Large intestine (tissue), 3 donors: ENCODE measurements at regions not wholly inside any gene's neighbourhood (a gene's known extent, or its start where the extent isn't known, plus 50 kb on each side); places are given as distances from the start of the nearest gene placed in this dataset.

ENCODE experiments used
- DNase-seq, 2 donors: peaks; one replicate each; pipeline versions ENCODE4 v3.0.0 to v3.0.0-alpha.2; 2013
- H3K27ac ChIP-seq: one replicate; pipeline ENCODE4 v1.5.1; 2013; ENCODE audit warnings: low read length
- H3K27me3 ChIP-seq: 2 replicates; pipeline ENCODE4 v1.6.1; 2013; ENCODE audit warnings: low read length; ENCODE audit not compliant: control insufficient read depth, insufficient read depth
- H3K36me3 ChIP-seq: 2 replicates; pipeline ENCODE4 v1.6.1; 2013; ENCODE audit warnings: low read length; ENCODE audit not compliant: control insufficient read depth, insufficient read depth
- H3K4me1 ChIP-seq: one replicate; pipeline ENCODE4 v1.6.1; 2013; ENCODE audit warnings: low read length; ENCODE audit not compliant: control insufficient read depth, insufficient read depth
- H3K4me3 ChIP-seq: one replicate; pipeline ENCODE4 v1.5.1; 2013; ENCODE audit warnings: low read length
- H3K9me3 ChIP-seq: one replicate; pipeline ENCODE4 v1.6.1; 2013; ENCODE audit warnings: mild to moderate bottlenecking, low read depth, low read length, moderate library complexity; ENCODE audit not compliant: control insufficient read depth
- WGBS: methylation state at CpG from one replicate; pipeline ENCODE4 v1.1.5; 2013; ENCODE audit warnings: low lambda C conversion rate; ENCODE audit not compliant: insufficient coverage; 5-methylcytosine and 5-hydroxymethylcytosine counted together

GRCh38 chr5:136511046-136511445 is 145.7 kb upstream of the TRPC7 start:
- no peaks in the 10 kb centered on the region for H3K27me3 ChIP-seq
- H3K9me3 ChIP-seq, result no peaks in the 10 kb centered on the region
- DNase-seq, result no peak
- no peaks in the 10 kb centered on the region for H3K36me3 ChIP-seq
- WGBS, result no CpG with 5 or more reads among the region's 3 CpGs
- H3K4me1 ChIP-seq, result no peaks in the 10 kb centered on the region
- no peak overlapping the region for H3K27ac ChIP-seq
- H3K4me3 ChIP-seq, result no peak overlapping the region

GRCh38 chr5:136510481-136510880 is 145.1 kb upstream of the TRPC7 start:
- Histone ChIP-seq H3K4me1 (no peaks in the 10 kb centered on the region), H3K36me3 (no peaks in the 10 kb centered on the region), H3K27me3 (no peaks in the 10 kb centered on the region), H3K9me3 (no peaks in the 10 kb centered on the region), H3K27ac (no peak overlapping the region), H3K4me3 (no peak overlapping the region)
- no peak for DNase-seq

GRCh38 chr5:136506131-136506530 is 140.8 kb upstream of the TRPC7 start:
- Histone ChIP-seq H3K27me3 (no peaks in the 10 kb centered on the region), H3K4me3 (no peak overlapping the region), H3K9me3 (no peaks in the 10 kb centered on the region), H3K36me3 (no peaks in the 10 kb centered on the region), H3K27ac (no peak overlapping the region), H3K4me1 (no peaks in the 10 kb centered on the region)
- no peak for DNase-seq
- WGBS, result no CpG with 5 or more reads among the region's 1 CpG

GRCh38 chr5:136501133-136501532 is 135.8 kb upstream of the TRPC7 start:
- no CpG with 5 or more reads among the region's 1 CpG for WGBS
- Histone ChIP-seq H3K27ac (no peak overlapping the region), H3K27me3 (no peaks in the 10 kb centered on the region), H3K36me3 (no peaks in the 10 kb centered on the region), H3K4me1 (no peaks in the 10 kb centered on the region), H3K9me3 (no peaks in the 10 kb centered on the region), H3K4me3 (no peak overlapping the region)
- no peak for DNase-seq

- Histone ChIP-seq H3K9me3 (no peaks in the 10 kb centered on the region), H3K4me3 (no peak overlapping the region), H3K27ac (no peak overlapping the region), H3K36me3 (no peaks in the 10 kb centered on the region), H3K27me3 (no peaks in the 10 kb centered on the region), H3K4me1 (no peaks in the 10 kb centered on the region)
- DNase-seq, result no peak
Measured at GRCh38 chr5:136492587-136492986, 127.2 kb upstream of the TRPC7 start.

GRCh38 chr5:136491806-136492205 is 126.5 kb upstream of the TRPC7 start:
- Histone ChIP-seq H3K27ac (no peak overlapping the region), H3K9me3 (no peaks in the 10 kb centered on the region), H3K4me1 (no peaks in the 10 kb centered on the region), H3K4me3 (no peak overlapping the region), H3K36me3 (no peaks in the 10 kb centered on the region), H3K27me3 (no peaks in the 10 kb centered on the region)
- WGBS, result no CpG with 5 or more reads among the region's 3 CpGs
- no peak for DNase-seq

- no peaks in the 10 kb centered on the region for H3K27me3 ChIP-seq
- WGBS, result no CpG with 5 or more reads among the region's 3 CpGs
- no peak overlapping the region for H3K4me3 ChIP-seq
- no peaks in the 10 kb centered on the region for H3K4me1 ChIP-seq
- no peak for DNase-seq
- H3K9me3 ChIP-seq, result no peaks in the 10 kb centered on the region
- no peaks in the 10 kb centered on the region for H3K36me3 ChIP-seq
- no peak overlapping the region for H3K27ac ChIP-seq
Measured at GRCh38 chr5:136484808-136485325, 119.5 kb upstream of the TRPC7 start.

- no peak for DNase-seq
- WGBS, result 50% methylated on average over 1 of the region's 2 CpGs
- Histone ChIP-seq H3K9me3 (no peaks in the 10 kb centered on the region), H3K27me3 (no peaks in the 10 kb centered on the region), H3K36me3 (no peaks in the 10 kb centered on the region), H3K4me1 (no peaks in the 10 kb centered on the region), H3K27ac (no peak overlapping the region), H3K4me3 (no peak overlapping the region)
Measured at GRCh38 chr5:136482206-136482605, 116.9 kb upstream of the TRPC7 start.

- no peaks in the 10 kb centered on the region for H3K9me3 ChIP-seq
- H3K27ac ChIP-seq, result no peak overlapping the region
- H3K4me1 ChIP-seq, result no peaks in the 10 kb centered on the region
- WGBS, result 86% methylated on average over 2 of the region's 3 CpGs
- no peaks in the 10 kb centered on the region for H3K27me3 ChIP-seq
- no peak for DNase-seq
- no peaks in the 10 kb centered on the region for H3K36me3 ChIP-seq
- no peak overlapping the region for H3K4me3 ChIP-seq
Measured at GRCh38 chr5:136474466-136474865, 109.1 kb upstream of the TRPC7 start.

- H3K27ac ChIP-seq, result no peak overlapping the region
- H3K4me1 ChIP-seq, result no peaks in the 10 kb centered on the region
- WGBS, result no CpG with 5 or more reads among the region's 1 CpG
- no peaks in the 10 kb centered on the region for H3K36me3 ChIP-seq
- H3K4me3 ChIP-seq, result no peak overlapping the region
- H3K27me3 ChIP-seq, result no peaks in the 10 kb centered on the region
- DNase-seq, result no peak
- no peaks in the 10 kb centered on the region for H3K9me3 ChIP-seq
Measured at GRCh38 chr5:136467632-136468031, 102.3 kb upstream of the TRPC7 start.

GRCh38 chr5:136466041-136466415 is 100.7 kb upstream of the TRPC7 start:
- Histone ChIP-seq H3K36me3 (no peaks in the 10 kb centered on the region), H3K27me3 (no peaks in the 10 kb centered on the region), H3K4me3 (no peak overlapping the region), H3K4me1 (no peaks in the 10 kb centered on the region), H3K27ac (no peak overlapping the region), H3K9me3 (no peaks in the 10 kb centered on the region)
- WGBS, result 90% methylated on average over 2 of the region's 3 CpGs
- no peak for DNase-seq
